ENCODE measurements at regions not wholly inside any gene's neighbourhood (a gene's known extent, or its start where the extent isn't known, plus 50 kb on each side); places are given as distances from the start of the nearest gene placed in this dataset.

DNA sequence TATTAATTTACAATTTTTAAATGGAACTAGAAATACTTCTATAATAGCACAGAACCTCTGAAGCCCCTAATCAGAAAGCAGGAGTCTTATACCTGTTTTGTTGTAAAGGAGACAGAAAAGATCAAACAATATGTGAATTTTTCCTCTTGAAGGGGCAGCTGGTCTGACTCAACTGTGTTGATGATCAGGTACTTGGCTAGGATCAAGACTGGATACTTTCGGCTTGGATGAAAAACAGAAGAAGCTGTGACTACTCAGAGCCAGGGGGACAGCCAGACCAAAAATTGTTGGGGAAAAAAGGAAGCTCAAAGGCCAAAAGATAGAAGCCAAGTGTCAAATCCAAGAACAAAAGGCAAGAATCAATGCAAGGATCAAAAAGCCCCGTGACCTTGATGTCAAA lies 195.6 kb downstream of the KCTD12 start:
- Mint-ChIP-seq H3K4me1 (0 out of 4 replicates have a peak, but pooled peaks cover 6% of the 10 kb centered on the region in 2 experiments), H3K36me3 (ENCODE audit: insufficient read depth in 1 of 3, low read depth in 3 of 3) (no peaks in the 10 kb centered on the region), H3K4me3 (no peak overlapping the region), H3K9me3 (no peaks in the 10 kb centered on the region), H3K27me3 (ENCODE audit: low read depth) (no peaks in the 10 kb centered on the region), H3K27ac (no peak overlapping the region; a peak in 1 of 7 replicates)
- Histone ChIP-seq H3K27me3 (ENCODE audit: insufficient read depth, low read length) (no peaks in the 10 kb centered on the region), H3K4me1 (ENCODE audit: insufficient read depth, low read length) (no peaks in the 10 kb centered on the region), H3T11ph (ENCODE audit: low read length) (no peak overlapping the region), H3K79me2 (ENCODE audit: insufficient read depth, low read length) (no peaks in the 10 kb centered on the region), H3K14ac (ENCODE audit: insufficient read depth, low read length) (no peak overlapping the region), H2BK12ac (ENCODE audit: insufficient read length, low read depth, low read length) (no peak overlapping the region), H3K23me2 (ENCODE audit: insufficient read length, low read depth, low read length, poor library complexity, severe bottlenecking) (no peaks in the 10 kb centered on the region), H3K23ac (ENCODE audit: insufficient read length, low read depth, low read length) (no peak overlapping the region), H3K18ac (ENCODE audit: insufficient read length, low read depth, low read length) (no peak overlapping the region), H3K4me2 (ENCODE audit: insufficient read depth, insufficient read length, low read length) (no peak overlapping the region), H3K4ac (ENCODE audit: low read depth, low read length) (no peak overlapping the region), H3K56ac (ENCODE audit: insufficient read length, low read depth, low read length) (no peak overlapping the region), H4K8ac (replicated peaks; ENCODE audit: insufficient read length, low read depth, low read length) (no peak overlapping the region), H2AFZ (ENCODE audit: low read length) (no peak overlapping the region), H4K20me1 (ENCODE audit: control insufficient read depth, insufficient read depth, insufficient read length) (no peaks in the 10 kb centered on the region), H4K5ac (ENCODE audit: insufficient read length, low read depth, low read length) (no peak overlapping the region), H2AK5ac (ENCODE audit: insufficient read length, low read length) (no peak overlapping the region), H3K27ac (ENCODE audit: insufficient read length, low read depth, low read length) (no peak overlapping the region), H4K91ac (ENCODE audit: insufficient read length, low read depth, low read length) (no peak overlapping the region), H3K9me3 (ENCODE audit: control insufficient read depth, low read depth, low read length) (no peaks in the 10 kb centered on the region), H3K79me1 (ENCODE audit: insufficient read depth, low read depth, low read length, poor library complexity, severe bottlenecking) (no peaks in the 10 kb centered on the region), H2BK20ac (ENCODE audit: low read depth, low read length, poor library complexity, severe bottlenecking) (no peak overlapping the region), H3K9ac (ENCODE audit: extremely low read depth, insufficient read length, low read length) (no peak overlapping the region), H2BK15ac (ENCODE audit: low read depth, low read length) (no peak overlapping the region), H2BK120ac (ENCODE audit: low read depth, low read length, poor library complexity, severe bottlenecking) (no peak overlapping the region), H2BK5ac (ENCODE audit: insufficient read length, low read length) (no peak overlapping the region)
- DNase-seq = no peak
- TF ChIP-seq, protein P1, sequence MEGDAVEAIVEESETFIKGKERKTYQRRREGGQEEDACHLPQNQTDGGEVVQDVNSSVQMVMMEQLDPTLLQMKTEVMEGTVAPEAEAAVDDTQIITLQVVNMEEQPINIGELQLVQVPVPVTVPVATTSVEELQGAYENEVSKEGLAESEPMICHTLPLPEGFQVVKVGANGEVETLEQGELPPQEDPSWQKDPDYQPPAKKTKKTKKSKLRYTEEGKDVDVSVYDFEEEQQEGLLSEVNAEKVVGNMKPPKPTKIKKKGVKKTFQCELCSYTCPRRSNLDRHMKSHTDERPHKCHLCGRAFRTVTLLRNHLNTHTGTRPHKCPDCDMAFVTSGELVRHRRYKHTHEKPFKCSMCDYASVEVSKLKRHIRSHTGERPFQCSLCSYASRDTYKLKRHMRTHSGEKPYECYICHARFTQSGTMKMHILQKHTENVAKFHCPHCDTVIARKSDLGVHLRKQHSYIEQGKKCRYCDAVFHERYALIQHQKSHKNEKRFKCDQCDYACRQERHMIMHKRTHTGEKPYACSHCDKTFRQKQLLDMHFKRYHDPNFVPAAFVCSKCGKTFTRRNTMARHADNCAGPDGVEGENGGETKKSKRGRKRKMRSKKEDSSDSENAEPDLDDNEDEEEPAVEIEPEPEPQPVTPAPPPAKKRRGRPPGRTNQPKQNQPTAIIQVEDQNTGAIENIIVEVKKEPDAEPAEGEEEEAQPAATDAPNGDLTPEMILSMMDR (conservative IDR thresholded peaks at IDR 0.05) = no peak
- no CpG with 5 or more reads among the region's 2 CpGs for WGBS (ENCODE audit: extremely low coverage, insufficient read length, low lambda C conversion rate)
